Neuronal stem cell (in vitro differentiated cells): ENCODE measurements at regions not wholly inside any gene's neighbourhood (a gene's known extent, or its start where the extent isn't known, plus 50 kb on each side); places are given as distances from the start of the nearest gene placed in this dataset.

Source experiments
- DNase-seq: peaks from one replicate; pipeline ENCODE4 v3.0.0-alpha.2; 2013; ENCODE audit warnings: low spot score
- H2AFZ ChIP-seq: one replicate; pipeline ENCODE4 v1.6.1; 2013; ENCODE audit warnings: mild to moderate bottlenecking, low read length, inconsistent platforms
- H2AK5ac ChIP-seq: 2 replicates; pipeline ENCODE4 v1.6.1; 2013; ENCODE audit warnings: low read depth, mild to moderate bottlenecking, inconsistent platforms, low read length, moderate library complexity, mixed read lengths
- H2BK120ac ChIP-seq: 2 replicates; pipeline ENCODE4 v1.6.1; 2013; ENCODE audit warnings: low read depth, mild to moderate bottlenecking, inconsistent platforms, low read length, moderate library complexity, mixed read lengths
- H2BK12ac ChIP-seq: one replicate; pipeline ENCODE4 v1.6.1; 2013; ENCODE audit warnings: low read length, inconsistent platforms
- H2BK15ac ChIP-seq: 2 replicates; pipeline ENCODE4 v1.6.1; 2013; ENCODE audit warnings: mild to moderate bottlenecking, low read length, inconsistent platforms, mixed read lengths
- H2BK5ac ChIP-seq: one replicate; pipeline ENCODE4 v1.6.1; 2013; ENCODE audit warnings: inconsistent platforms, mild to moderate bottlenecking, low read length, moderate library complexity
- H3K14ac ChIP-seq: one replicate; pipeline ENCODE4 v1.6.1; 2013; ENCODE audit warnings: low read length, inconsistent platforms
- H3K18ac ChIP-seq: 2 replicates; pipeline ENCODE4 v1.6.1; 2013; ENCODE audit warnings: low read length, inconsistent platforms
- H3K23ac ChIP-seq: 2 replicates; pipeline ENCODE4 v1.6.1; 2013; ENCODE audit warnings: low read depth, mild to moderate bottlenecking, mixed read lengths, low read length, inconsistent platforms; ENCODE audit not compliant: poor library complexity
- H3K27ac ChIP-seq: replicated peaks from 3 replicates; pipeline ENCODE4 v1.5.1; 2013; ENCODE audit warnings: low read length, inconsistent platforms
- H3K27me3 ChIP-seq, 3 experiments: 2 replicates each; pipeline ENCODE4 v1.6.1; 2013; ENCODE audit warnings: low read length in 3 of 3, mild to moderate bottlenecking in 2 of 3, inconsistent platforms in 1 of 3, low read depth in 1 of 3, mixed read lengths in 1 of 3, moderate library complexity in 1 of 3; ENCODE audit not compliant: control insufficient read depth in 3 of 3, insufficient read depth in 3 of 3
- H3K36me3 ChIP-seq, 2 donors: replicated peaks in 1 of 2; 2 replicates each; pipeline ENCODE4 v1.6.1; 2013; ENCODE audit warnings: low read length in 2 of 2; ENCODE audit not compliant: control insufficient read depth in 2 of 2, insufficient read depth in 2 of 2
- H3K4ac ChIP-seq: 2 replicates; pipeline ENCODE4 v1.6.1; 2013; ENCODE audit warnings: inconsistent platforms, mild to moderate bottlenecking, low read length, moderate library complexity
- H3K4me1 ChIP-seq, 2 donors: 1 replicate in 1 of 2; 2 replicates in 1 of 2; pipeline ENCODE4 v1.6.1; 2013; ENCODE audit warnings: low read length in 2 of 2, low read depth in 1 of 2; ENCODE audit not compliant: control insufficient read depth in 2 of 2, insufficient read depth in 1 of 2
- H3K4me2 ChIP-seq: one replicate; pipeline ENCODE4 v1.6.1; 2013; ENCODE audit warnings: mild to moderate bottlenecking, low read length, inconsistent platforms; ENCODE audit not compliant: insufficient read depth, poor library complexity, severe bottlenecking
- H3K4me3 ChIP-seq, 2 donors: 2 replicates each; pipeline ENCODE4 v1.5.1; 2013; ENCODE audit warnings: low read length in 2 of 2, mild to moderate bottlenecking in 2 of 2, inconsistent platforms in 1 of 2, moderate library complexity in 1 of 2
- H3K79me1 ChIP-seq: one replicate; pipeline ENCODE4 v1.6.1; 2013; ENCODE audit warnings: low read depth, mild to moderate bottlenecking, inconsistent platforms, low read length, moderate library complexity
- H3K9ac ChIP-seq: one replicate; pipeline ENCODE4 v1.6.1; 2013; ENCODE audit warnings: mild to moderate bottlenecking, low read depth, low read length, inconsistent platforms; ENCODE audit not compliant: poor library complexity
- H3K9me3 ChIP-seq, 2 donors: replicated peaks in 1 of 2; 2 replicates each; pipeline versions ENCODE3 to v1.6.1; 2013; ENCODE audit warnings: low read length in 2 of 2, mild to moderate bottlenecking in 2 of 2, inconsistent platforms in 1 of 2, low read depth in 1 of 2, mixed read lengths in 1 of 2, moderate library complexity in 1 of 2; ENCODE audit not compliant: control insufficient read depth in 2 of 2, insufficient read depth in 1 of 2
- H4K8ac ChIP-seq: one replicate; pipeline ENCODE4 v1.6.1; 2013; ENCODE audit warnings: low read depth, mild to moderate bottlenecking, inconsistent platforms, low read length, moderate library complexity
- H4K91ac ChIP-seq: one replicate; pipeline ENCODE4 v1.6.1; 2013; ENCODE audit warnings: low read length, low read depth, mild to moderate bottlenecking, inconsistent platforms; ENCODE audit not compliant: poor library complexity
- WGBS, 2 donors: extraction: QIAGEN DNeasy Blood & Tissue Kit; methylation state at CpG; one replicate each; pipeline ENCODE4 v1.1.7; 2013; ENCODE audit warnings: missing lambda C conversion rate in 2 of 2, mixed read lengths in 1 of 2; ENCODE audit not compliant: insufficient read length in 2 of 2, insufficient replicate concordance in 1 of 2; ENCODE audit errors: extremely low coverage in 2 of 2; 5-methylcytosine and 5-hydroxymethylcytosine counted together

DNA sequence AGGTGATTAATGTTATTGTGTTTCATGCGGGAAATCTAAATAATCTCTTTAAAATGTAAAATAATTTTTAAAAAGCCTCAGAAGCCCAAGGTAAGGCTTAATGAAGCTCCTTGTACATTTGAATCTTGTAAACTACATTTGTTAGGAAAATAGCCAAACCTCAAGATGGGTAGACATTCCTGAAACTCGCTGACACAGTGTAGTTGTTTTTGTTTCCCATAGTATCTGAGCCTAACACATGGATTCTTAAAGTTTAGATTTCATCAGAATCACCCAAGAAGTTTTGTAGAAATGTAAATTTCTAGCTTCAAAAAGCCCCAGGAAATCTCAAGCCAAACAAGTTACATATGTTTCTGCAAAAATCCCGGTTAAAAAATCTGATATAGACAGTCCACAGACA lies 1221.1 kb upstream of the ACVR2A start:
- Histone ChIP-seq H3K27me3 (no peaks in the 10 kb centered on the region), H4K91ac (no peak overlapping the region), H3K4me3 (no peak overlapping the region), H4K8ac (no peak overlapping the region), H3K79me1 (no peaks in the 10 kb centered on the region), H2BK120ac (no peak overlapping the region), H2BK5ac (no peak overlapping the region), H3K9me3 (no peaks in the 10 kb centered on the region), H2AK5ac (no peak overlapping the region), H3K4ac (no peak overlapping the region), H2BK12ac (no peak overlapping the region), H3K4me2 (no peak overlapping the region), H3K18ac (no peak overlapping the region), H3K14ac (no peak overlapping the region), H3K9ac (no peak overlapping the region), H3K27ac (no peak overlapping the region), H2AFZ (peak overlapping the region; percentile 34), H2BK15ac (no peak overlapping the region), H3K4me1 (no peaks in the 10 kb centered on the region), H3K23ac (no peak overlapping the region), H3K36me3 (no peaks in the 10 kb centered on the region)
- DNase-seq, result no peak
- no CpG with 5 or more reads among the region's 3 CpGs for WGBS, 2 donors

DNA sequence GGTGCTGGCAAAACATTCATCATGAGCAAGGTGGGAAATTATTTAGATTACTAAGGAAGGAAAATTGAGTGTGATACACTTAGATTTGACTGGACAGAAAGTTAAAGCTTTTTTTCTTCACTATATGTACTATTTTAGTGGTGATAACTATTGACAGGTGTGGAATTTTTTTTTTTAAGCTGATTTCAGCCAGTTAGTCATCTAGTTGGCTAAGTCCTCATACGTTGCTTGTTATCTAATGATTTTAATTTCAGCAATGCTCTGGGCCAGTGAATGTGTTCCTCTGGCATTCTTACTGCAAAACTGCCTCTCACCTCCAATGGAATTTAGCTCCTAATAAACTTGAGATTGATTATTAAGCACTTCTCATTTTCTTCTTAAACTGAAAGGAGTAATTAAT lies 1223.2 kb upstream of the ACVR2A start:
- H3K27me3 ChIP-seq, result no peaks in the 10 kb centered on the region
- H2BK12ac ChIP-seq, result no peak overlapping the region
- DNase-seq, result no peak
- H3K27ac ChIP-seq, result no peak overlapping the region
- no peaks in the 10 kb centered on the region for H3K4me1 ChIP-seq
- no CpG with 5 or more reads among the region's 1 CpG for WGBS, 2 donors
- H3K9me3 ChIP-seq, result no peaks in the 10 kb centered on the region
- H2BK15ac ChIP-seq, result no peak overlapping the region
- no peak overlapping the region for H4K91ac ChIP-seq
- H3K23ac ChIP-seq, result no peak overlapping the region
- no peak overlapping the region for H3K4me2 ChIP-seq
- H2BK5ac ChIP-seq, result no peak overlapping the region
- H2BK120ac ChIP-seq, result no peak overlapping the region
- no peak overlapping the region for H3K14ac ChIP-seq
- H3K79me1 ChIP-seq, result no peaks in the 10 kb centered on the region
- no peak overlapping the region for H3K4me3 ChIP-seq
- no peak overlapping the region for H2AK5ac ChIP-seq
- no peaks in the 10 kb centered on the region for H3K36me3 ChIP-seq
- H3K4ac ChIP-seq, result no peak overlapping the region
- no peak overlapping the region for H4K8ac ChIP-seq
- H3K9ac ChIP-seq, result no peak overlapping the region
- no peak overlapping the region for H3K18ac ChIP-seq
- H2AFZ ChIP-seq, result no peak overlapping the region

DNA sequence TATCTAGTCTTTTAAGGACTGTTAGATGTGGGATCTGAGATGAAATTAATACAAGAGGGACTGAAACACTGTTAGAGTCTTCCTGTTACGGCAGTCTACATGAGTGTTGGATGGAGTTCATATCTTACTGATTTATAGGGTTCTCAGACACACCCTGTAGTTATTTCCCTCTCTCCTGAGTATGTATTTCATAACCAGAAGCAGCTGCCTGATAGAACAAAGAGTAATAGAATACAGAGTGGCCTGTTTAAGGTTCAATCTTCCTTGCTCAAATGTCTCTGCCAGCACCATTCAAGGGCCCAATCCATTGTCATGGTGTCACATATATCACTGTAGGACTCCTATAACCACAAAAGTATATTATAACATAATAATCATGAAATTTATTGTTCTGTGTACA lies 1229.1 kb upstream of the ACVR2A start:
- WGBS, 2 donors, result no CpG with 5 or more reads among the region's 1 CpG
- H3K4me2 ChIP-seq, result no peak overlapping the region

DNA sequence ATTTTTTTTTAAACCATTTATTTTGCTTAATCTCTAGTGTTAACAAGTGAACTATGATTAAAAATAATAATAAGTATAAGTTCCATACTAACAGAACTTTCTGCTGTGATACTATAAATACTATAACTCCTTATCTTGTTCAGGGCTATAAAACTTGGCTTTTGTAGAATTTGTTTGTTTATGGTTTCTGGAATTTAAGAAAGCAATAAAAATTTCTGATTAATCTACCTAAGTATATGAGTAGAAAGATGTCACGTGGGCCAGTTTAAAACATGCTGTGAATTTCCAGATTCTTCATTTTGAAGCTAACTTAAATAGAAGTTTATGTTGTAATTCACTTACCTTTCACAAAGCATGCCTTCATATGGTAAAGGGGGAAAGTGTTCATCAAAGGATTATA lies 1236.3 kb upstream of the ACVR2A start:
- Histone ChIP-seq H3K4me3 (no peak overlapping the region), H3K18ac (no peak overlapping the region), H3K4ac (no peak overlapping the region), H4K91ac (no peak overlapping the region), H3K4me1 (no peaks in the 10 kb centered on the region), H3K4me2 (no peak overlapping the region), H2AFZ (no peak overlapping the region), H3K27me3 (no peaks in the 10 kb centered on the region), H3K36me3 (no peaks in the 10 kb centered on the region), H4K8ac (no peak overlapping the region), H2AK5ac (no peak overlapping the region), H2BK120ac (no peak overlapping the region), H3K9me3 (no peaks in the 10 kb centered on the region), H3K27ac (no peak overlapping the region), H3K14ac (no peak overlapping the region), H2BK15ac (no peak overlapping the region), H2BK5ac (no peak overlapping the region), H3K23ac (no peak overlapping the region), H2BK12ac (no peak overlapping the region), H3K79me1 (no peaks in the 10 kb centered on the region), H3K9ac (no peak overlapping the region)
- WGBS, 2 donors, result no CpG with 5 or more reads among the region's 1 CpG
- no peak for DNase-seq

More for the DNA sequence above, 1229.1 kb upstream of the ACVR2A start:
- Histone ChIP-seq H4K91ac (no peak overlapping the region), H3K79me1 (no peaks in the 10 kb centered on the region), H2AK5ac (no peak overlapping the region), H3K9me3 (no peaks in the 10 kb centered on the region), H3K9ac (no peak overlapping the region), H3K27ac (no peak overlapping the region), H3K36me3 (no peaks in the 10 kb centered on the region), H2BK5ac (no peak overlapping the region), H2AFZ (no peak overlapping the region), H2BK12ac (no peak overlapping the region), H3K23ac (no peak overlapping the region), H3K4ac (no peak overlapping the region), H2BK15ac (no peak overlapping the region), H3K14ac (no peak overlapping the region), H3K27me3 (no peaks in the 10 kb centered on the region), H4K8ac (no peak overlapping the region), H3K4me1 (no peaks in the 10 kb centered on the region), H3K18ac (no peak overlapping the region), H2BK120ac (no peak overlapping the region), H3K4me3 (no peak overlapping the region)
- no peak for DNase-seq
